Fibroblast of lung (primary cell): ENCODE measurements at regions not wholly inside any gene's neighbourhood (a gene's known extent, or its start where the extent isn't known, plus 50 kb on each side); places are given as distances from the start of the nearest gene placed in this dataset.

Experiments
- DNase-seq, 2 donors: peaks; one replicate each; pipeline versions ENCODE4 v3.0.0 to v3.0.0-alpha.2; 2010; ENCODE audit warnings: low read depth in 2 of 2
- H2AFZ ChIP-seq: 2 replicates; pipeline ENCODE4 v1.5.1; 2012; ENCODE audit warnings: low read length, control low read depth, inconsistent platforms
- H3K27ac ChIP-seq: 2 replicates; pipeline ENCODE4 v1.5.1; 2011; ENCODE audit warnings: low read length, control low read depth; ENCODE audit not compliant: insufficient read depth
- H3K27me3 ChIP-seq: 2 replicates; pipeline ENCODE4 v1.5.1; 2011; ENCODE audit warnings: mild to moderate bottlenecking, low read length; ENCODE audit not compliant: control insufficient read depth, insufficient read depth
- H3K36me3 ChIP-seq: 2 replicates; pipeline ENCODE4 v1.5.1; 2011; ENCODE audit warnings: low read length; ENCODE audit not compliant: control insufficient read depth, insufficient read depth
- H3K4me1 ChIP-seq: 2 replicates; pipeline ENCODE4 v1.5.1; 2011; ENCODE audit warnings: low read length; ENCODE audit not compliant: control insufficient read depth, insufficient read depth; ENCODE audit errors: extremely low read depth
- H3K4me2 ChIP-seq: 2 replicates; pipeline ENCODE4 v1.5.1; 2011; ENCODE audit warnings: low read length, control low read depth; ENCODE audit not compliant: insufficient read depth; ENCODE audit errors: extremely low read depth
- H3K4me3 ChIP-seq, 4 experiments: fragments of 200-600 bp in 1 of 4; sonication (generic) in 1 of 4; replicated peaks in 1 of 4; 2 replicates each; pipeline ENCODE4 v1.5.1; 2011 to 2016; ENCODE audit warnings: low read length in 4 of 4, low read depth in 3 of 4, mild to moderate bottlenecking in 3 of 4, control low read depth in 2 of 4, inconsistent platforms in 1 of 4, mixed read lengths in 1 of 4; ENCODE audit not compliant: insufficient read depth in 1 of 4; ENCODE audit errors: control extremely low read depth in 1 of 4
- H3K79me2 ChIP-seq: 2 replicates; pipeline ENCODE4 v1.5.1; 2012; ENCODE audit warnings: mild to moderate bottlenecking, low read length, inconsistent platforms; ENCODE audit not compliant: control insufficient read depth, insufficient read depth
- H3K9ac ChIP-seq: 2 replicates; pipeline ENCODE4 v1.5.1; 2011; ENCODE audit warnings: mild to moderate bottlenecking, low read length, control low read depth; ENCODE audit not compliant: insufficient read depth
- H3K9me3 ChIP-seq: 2 replicates; pipeline ENCODE4 v1.5.1; 2012; ENCODE audit warnings: low read depth, low read length; ENCODE audit not compliant: control insufficient read depth, insufficient read depth
- H4K20me1 ChIP-seq: 2 replicates; pipeline ENCODE4 v1.5.1; 2011; ENCODE audit warnings: low read length; ENCODE audit not compliant: control insufficient read depth, insufficient read depth; ENCODE audit errors: extremely low read depth
- CTCF ChIP-seq, 2 donors: IDR thresholded peaks in 1 of 2; conservative IDR thresholded peaks in 1 of 2; 1 replicate in 1 of 2; 2 replicates in 1 of 2; pipeline ENCODE4 v1.5.1; 2011 to 2012; ENCODE audit warnings: low read length in 2 of 2, control low read depth in 1 of 2, inconsistent platforms in 1 of 2, low read depth in 1 of 2, mild to moderate bottlenecking in 1 of 2
- EZH2 ChIP-seq: IDR thresholded peaks from 2 replicates; pipeline ENCODE4 v1.5.1; 2012; ENCODE audit warnings: low read length, control low read depth, mild to moderate bottlenecking; ENCODE audit errors: missing control alignments

- Histone ChIP-seq H4K20me1 (no peaks in the 10 kb centered on the region), H3K79me2 (no peaks in the 10 kb centered on the region), H3K27me3 (peaks cover 2% of the 10 kb centered on the region), H3K4me2 (no peak overlapping the region), H3K27ac (no peak overlapping the region), H3K36me3 (no peaks in the 10 kb centered on the region), H2AFZ (no peak overlapping the region), H3K9ac (no peak overlapping the region), H3K4me3 (no peak overlapping the region), H3K9me3 (no peaks in the 10 kb centered on the region), H3K4me1 (peaks cover 2% of the 10 kb centered on the region)
- TF ChIP-seq CTCF (conservative IDR thresholded peaks at IDR 0.05 in 1 of 2, IDR thresholded peaks at IDR 0.05 in 1 of 2; ENCODE audit: low read depth in 1 of 2, low read length in 2 of 2) (no peak), EZH2 (no peak)
- DNase-seq = no peak
These were observed 70.2 kb upstream of the NAV2 start for GRCh38 chr11:19642185-19643158.

GRCh38 chr11:19639603-19640105 is 73.0 kb upstream of the NAV2 start:
- H3K27me3 ChIP-seq = no peaks in the 10 kb centered on the region
- no peak overlapping the region for H2AFZ ChIP-seq
- H4K20me1 ChIP-seq = no peaks in the 10 kb centered on the region
- H3K4me1 ChIP-seq = no peaks in the 10 kb centered on the region
- DNase-seq = no peak
- no peak overlapping the region for H3K4me3 ChIP-seq
- H3K36me3 ChIP-seq = no peaks in the 10 kb centered on the region
- H3K27ac ChIP-seq = no peak overlapping the region
- no peak overlapping the region for H3K4me2 ChIP-seq
- no peak overlapping the region for H3K9ac ChIP-seq
- no peaks in the 10 kb centered on the region for H3K79me2 ChIP-seq
- no peak for TF ChIP-seq EZH2
- no peak for TF ChIP-seq CTCF (conservative IDR thresholded peaks at IDR 0.05 in 1 of 2, IDR thresholded peaks at IDR 0.05 in 1 of 2; ENCODE audit: low read depth in 1 of 2, low read length in 2 of 2)
- no peaks in the 10 kb centered on the region for H3K9me3 ChIP-seq

DNA sequence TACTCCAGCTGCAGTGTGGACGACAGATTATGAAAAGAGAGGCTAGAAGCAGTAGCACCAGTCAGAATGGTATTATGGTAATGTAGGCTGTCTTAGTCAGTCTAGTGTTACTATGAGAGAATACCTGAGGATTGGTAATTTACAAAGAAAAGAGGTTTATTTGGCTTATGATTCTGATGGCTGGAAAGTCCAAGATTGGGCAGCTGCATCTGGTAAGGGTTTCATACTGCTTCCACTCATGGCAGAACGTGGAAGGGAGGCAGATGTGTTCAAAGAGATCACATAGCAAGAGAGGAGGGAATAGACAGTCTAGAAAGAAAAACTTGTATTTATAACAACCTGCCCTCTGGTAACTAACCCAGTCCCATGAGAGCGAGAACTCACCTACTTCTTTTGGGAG is 77.3 kb upstream of the NAV2 start:
- Histone ChIP-seq H2AFZ (no peak overlapping the region), H3K36me3 (no peaks in the 10 kb centered on the region), H3K27me3 (no peaks in the 10 kb centered on the region), H3K79me2 (no peaks in the 10 kb centered on the region), H4K20me1 (no peaks in the 10 kb centered on the region), H3K9ac (no peak overlapping the region), H3K4me3 (no peak overlapping the region), H3K4me2 (no peak overlapping the region), H3K9me3 (no peaks in the 10 kb centered on the region), H3K27ac (no peak overlapping the region), H3K4me1 (no peaks in the 10 kb centered on the region)
- TF ChIP-seq EZH2 (no peak), CTCF (conservative IDR thresholded peaks at IDR 0.05 in 1 of 2, IDR thresholded peaks at IDR 0.05 in 1 of 2; ENCODE audit: low read depth in 1 of 2, low read length in 2 of 2) (no peak)
- no peak for DNase-seq
